GM18499 (cell line): ENCODE measurements at regions not wholly inside any gene's neighbourhood (a gene's known extent, or its start where the extent isn't known, plus 50 kb on each side); places are given as distances from the start of the nearest gene placed in this dataset.

Experiments
- ATAC-seq: cut with Tn5 transposase; IDR thresholded peaks from one replicate; pipeline ENCODE4 v1.9.1; 2021; ENCODE audit warnings: moderate number of reproducible peaks; ENCODE audit not compliant: insufficient read depth, unreplicated experiment

- ATAC-seq = no peak
Measured at GRCh38 chr13:24104723-24105122, 55.8 kb upstream of the SPATA13 start.

DNA sequence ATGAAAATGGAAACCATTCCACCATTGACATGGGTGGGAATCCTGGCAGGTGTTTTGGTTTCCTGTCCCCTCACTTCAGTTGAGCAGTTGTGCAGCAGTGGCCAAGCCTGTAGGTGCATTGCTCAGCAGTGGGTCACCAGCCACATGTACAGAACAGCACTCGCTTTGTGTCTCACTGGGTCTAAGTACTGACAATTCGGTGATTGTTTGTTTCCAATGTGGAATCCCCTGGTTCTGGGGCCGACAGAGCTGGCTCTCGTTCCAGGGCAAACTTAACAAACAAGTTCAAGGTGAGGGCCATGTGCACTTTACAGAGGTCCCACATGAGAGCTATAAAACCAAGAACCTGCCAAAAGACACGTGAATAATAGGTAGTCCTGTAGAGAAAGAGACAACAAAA is 54.1 kb upstream of the SPATA13 start:
- no peak for ATAC-seq

- ATAC-seq = no peak
Measured at GRCh38 chr13:24107955-24108614, 52.4 kb upstream of the SPATA13 start.

DNA sequence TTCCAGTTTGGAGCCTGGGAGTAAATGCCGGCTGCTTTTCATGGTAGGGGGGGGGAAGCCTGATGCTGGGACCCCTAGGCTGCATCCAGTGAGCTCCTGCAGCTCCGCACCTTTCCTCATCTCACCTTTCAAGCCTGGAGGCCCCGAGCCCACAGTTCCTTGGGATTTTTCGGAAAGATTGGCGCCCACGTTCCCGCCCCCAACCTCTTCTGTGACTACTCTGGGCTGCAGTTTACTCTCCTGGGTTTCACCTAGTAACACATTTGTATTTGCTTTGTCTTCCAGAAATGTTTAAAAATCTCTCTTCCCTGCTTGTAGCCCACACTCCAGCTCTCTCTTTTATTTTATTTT is 51.9 kb upstream of the SPATA13 start:
- no peak for ATAC-seq

- no peak for ATAC-seq
Measured at GRCh38 chr13:24110011-24110410, 50.5 kb upstream of the SPATA13 start.
